Osteocyte (in vitro differentiated cells): ENCODE measurements at regions not wholly inside any gene's neighbourhood (a gene's known extent, or its start where the extent isn't known, plus 50 kb on each side); places are given as distances from the start of the nearest gene placed in this dataset.

Experiments
- DNase-seq: peaks from one replicate; pipeline ENCODE4 v3.0.0; 2021; ENCODE audit warnings: mixed read lengths; ENCODE audit not compliant: unreplicated experiment; ENCODE audit errors: extremely low spot score
- H3K27ac Mint-ChIP-seq: one replicate; pipeline ENCODE4 v1.8.0; 2021; ENCODE audit warnings: mild to moderate bottlenecking, mixed read lengths; ENCODE audit not compliant: unreplicated experiment
- H3K27me3 Mint-ChIP-seq: one replicate; pipeline ENCODE4 v1.8.0; 2021; ENCODE audit warnings: mixed read lengths; ENCODE audit not compliant: unreplicated experiment
- H3K36me3 Mint-ChIP-seq: one replicate; pipeline ENCODE4 v1.8.0; 2021; ENCODE audit warnings: mixed read lengths; ENCODE audit not compliant: unreplicated experiment
- H3K4me1 Mint-ChIP-seq: one replicate; pipeline ENCODE4 v1.8.0; 2021; ENCODE audit warnings: mixed read lengths; ENCODE audit not compliant: unreplicated experiment
- H3K4me3 Mint-ChIP-seq: one replicate; pipeline ENCODE4 v1.8.0; 2021; ENCODE audit warnings: mild to moderate bottlenecking, moderate library complexity, mixed read lengths; ENCODE audit not compliant: unreplicated experiment
- H3K9me3 Mint-ChIP-seq: one replicate; pipeline ENCODE4 v1.8.0; 2021; ENCODE audit warnings: mixed read lengths; ENCODE audit not compliant: unreplicated experiment
- CTCF ChIP-seq: fragments of 200-600 bp; sonication (generic); IDR thresholded peaks from 2 replicates; pipeline ENCODE4 v1.5.0; 2021; ENCODE audit warnings: antibody characterized with exemption, mild to moderate bottlenecking, moderate library complexity

DNA sequence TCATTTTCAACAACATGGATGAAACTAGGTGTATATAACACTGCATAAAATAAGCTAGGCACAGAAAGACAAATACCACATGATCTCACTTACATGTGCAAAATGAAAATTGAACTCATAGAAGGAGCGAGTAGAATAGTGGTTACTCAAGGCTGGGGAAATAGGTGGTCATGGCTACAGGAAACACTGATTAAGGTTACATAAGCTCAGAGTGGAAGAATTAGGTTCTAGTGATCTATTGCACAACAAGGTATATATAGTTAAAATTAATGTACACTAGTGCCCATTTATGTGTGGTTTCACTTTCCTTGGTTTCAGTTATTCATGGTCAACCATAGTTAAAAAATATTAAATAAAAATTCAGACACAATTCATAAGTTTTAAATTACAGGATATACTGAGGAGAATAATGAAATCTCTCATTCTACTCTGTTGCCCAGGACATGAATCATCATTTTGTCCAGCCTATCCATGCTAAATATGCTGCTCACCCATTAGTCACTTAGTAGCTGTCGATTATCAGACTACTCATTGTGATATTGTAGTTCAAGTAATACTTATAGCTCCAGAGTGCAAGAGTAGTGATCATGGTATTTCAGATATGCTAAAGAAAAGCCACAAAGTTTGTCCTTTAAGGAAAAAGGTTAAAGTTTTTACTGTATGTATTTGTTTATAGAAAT is 1530.9 kb upstream of the LRRTM1 start:
- H3K27ac Mint-ChIP-seq: no peak overlapping the region
- no peak overlapping the region for H3K4me3 Mint-ChIP-seq
- H3K9me3 Mint-ChIP-seq: peaks cover 58% of the 10 kb centered on the region
- TF ChIP-seq CTCF: no peak
- H3K27me3 Mint-ChIP-seq: no peaks in the 10 kb centered on the region
- no peak for DNase-seq
- H3K4me1 Mint-ChIP-seq: no peaks in the 10 kb centered on the region
- no peaks in the 10 kb centered on the region for H3K36me3 Mint-ChIP-seq

- H3K36me3 Mint-ChIP-seq: no peaks in the 10 kb centered on the region
- H3K9me3 Mint-ChIP-seq: peaks cover 25% of the 10 kb centered on the region
- no peaks in the 10 kb centered on the region for H3K27me3 Mint-ChIP-seq
- H3K4me1 Mint-ChIP-seq: no peaks in the 10 kb centered on the region
- no peak overlapping the region for H3K27ac Mint-ChIP-seq
- DNase-seq: no peak
- no peak for TF ChIP-seq CTCF
- no peak overlapping the region for H3K4me3 Mint-ChIP-seq
Observed at GRCh38 chr2:81786811-81787210, 1482.3 kb upstream of the LRRTM1 start.

DNA sequence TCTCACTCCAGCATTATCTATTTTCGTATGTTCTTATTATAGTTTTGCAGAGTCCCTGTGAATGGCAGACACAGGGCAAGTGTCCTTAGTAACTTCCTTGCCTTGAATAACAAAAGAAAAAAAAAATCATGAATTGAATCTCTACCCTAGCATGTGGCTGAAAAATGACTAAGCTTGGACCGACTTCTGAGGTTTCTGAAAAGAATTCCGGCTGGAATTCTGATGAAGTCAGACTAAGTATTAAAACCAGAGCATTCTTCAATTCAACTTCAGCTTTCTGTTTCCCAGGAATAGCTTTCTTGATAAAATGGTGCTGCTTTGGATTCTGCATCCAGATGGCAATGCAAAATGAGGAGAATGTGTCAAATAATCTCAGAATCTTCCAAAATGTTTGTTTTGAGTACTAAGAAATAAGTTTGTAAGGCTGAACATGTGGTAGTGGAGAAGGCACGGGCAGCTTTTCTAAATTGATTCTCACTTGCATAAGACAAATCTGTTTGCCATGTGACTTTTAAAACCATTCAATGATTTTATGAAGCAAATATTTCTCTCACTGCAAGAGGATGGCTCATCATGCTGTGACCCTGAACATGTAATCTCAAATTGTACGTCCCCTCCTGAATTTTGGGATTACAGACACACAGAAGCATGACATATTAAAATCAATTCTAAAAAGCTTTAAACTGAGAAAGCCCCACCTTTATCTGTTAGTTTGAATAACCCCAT is 1462.8 kb upstream of the LRRTM1 start:
- DNase-seq: no peak
- H3K9me3 Mint-ChIP-seq: peaks cover 24% of the 10 kb centered on the region
- no peak for TF ChIP-seq CTCF
- no peak overlapping the region for H3K27ac Mint-ChIP-seq
- no peaks in the 10 kb centered on the region for H3K36me3 Mint-ChIP-seq
- no peak overlapping the region for H3K4me3 Mint-ChIP-seq
- H3K4me1 Mint-ChIP-seq: no peaks in the 10 kb centered on the region
- no peaks in the 10 kb centered on the region for H3K27me3 Mint-ChIP-seq

- DNase-seq: no peak
- H3K4me3 Mint-ChIP-seq: no peak overlapping the region
- H3K27ac Mint-ChIP-seq: no peak overlapping the region
- H3K4me1 Mint-ChIP-seq: no peaks in the 10 kb centered on the region
- H3K36me3 Mint-ChIP-seq: no peaks in the 10 kb centered on the region
- no peak for TF ChIP-seq CTCF
- peaks cover 34% of the 10 kb centered on the region for H3K9me3 Mint-ChIP-seq
- no peaks in the 10 kb centered on the region for H3K27me3 Mint-ChIP-seq
Observed at GRCh38 chr2:81747481-81748070, 1443.0 kb upstream of the LRRTM1 start.

DNA sequence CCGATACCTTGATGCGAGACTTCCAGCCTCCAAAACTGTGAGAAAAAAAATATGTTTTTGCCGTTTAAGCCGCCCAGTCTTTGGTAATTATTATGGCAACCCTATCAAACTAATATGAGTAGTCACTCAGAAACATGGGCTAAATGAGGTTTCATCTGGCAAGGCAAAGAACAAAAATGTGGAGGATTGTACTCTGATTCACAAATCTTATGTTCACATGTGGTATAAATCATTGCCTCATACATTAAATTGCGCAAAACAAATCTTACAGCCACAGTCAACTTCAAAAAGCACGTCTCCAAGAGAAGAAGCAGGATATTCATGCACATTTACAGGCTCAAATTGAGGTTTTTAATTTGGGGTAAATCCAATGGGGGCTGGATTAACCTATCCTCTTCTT is 1435.4 kb upstream of the LRRTM1 start:
- H3K27me3 Mint-ChIP-seq: no peaks in the 10 kb centered on the region
- DNase-seq: no peak
- H3K27ac Mint-ChIP-seq: no peak overlapping the region
- peaks cover 37% of the 10 kb centered on the region for H3K9me3 Mint-ChIP-seq
- TF ChIP-seq CTCF: no peak
- H3K36me3 Mint-ChIP-seq: no peaks in the 10 kb centered on the region
- no peaks in the 10 kb centered on the region for H3K4me1 Mint-ChIP-seq
- no peak overlapping the region for H3K4me3 Mint-ChIP-seq
